ENCODE measurements at regions not wholly inside any gene's neighbourhood (a gene's known extent, or its start where the extent isn't known, plus 50 kb on each side); places are given as distances from the start of the nearest gene placed in this dataset.

GRCh38 chr7:152577339-152577738, 98.6 kb downstream of the XRCC2 start:
- TF ChIP-seq POLR2A (IDR thresholded peaks at IDR 0.05): no peak
- TF ChIP-seq CTCF (IDR thresholded peaks at IDR 0.05): no peak

Measured in body of pancreas (tissue), 4 donors.